WI38 (cell line): ENCODE measurements at regions not wholly inside any gene's neighbourhood (a gene's known extent, or its start where the extent isn't known, plus 50 kb on each side); places are given as distances from the start of the nearest gene placed in this dataset.
"Not testable (repeated sequence)": the region's sequence is repeated elsewhere in the genome, so short reads cannot be mapped to it uniquely, and the experiment has no call there.

Experiments
- H3K4me3 ChIP-seq: 2 replicates; pipeline ENCODE4 v1.5.1; 2011; ENCODE audit warnings: low read depth, mild to moderate bottlenecking, control low read depth, low read length
- CTCF ChIP-seq: IDR thresholded peaks from 2 replicates; pipeline ENCODE4 v1.5.1; 2012; ENCODE audit warnings: low read depth, mild to moderate bottlenecking, control low read depth, low read length

GRCh38 chr16:77488652-77489051 is 53.8 kb upstream of the ADAMTS18 start:
- TF ChIP-seq CTCF: no peak
- no peak overlapping the region for H3K4me3 ChIP-seq

GRCh38 chr16:77491091-77491490 is 56.3 kb upstream of the ADAMTS18 start:
- TF ChIP-seq CTCF: no peak
- no peak overlapping the region for H3K4me3 ChIP-seq

- H3K4me3 ChIP-seq: no peak overlapping the region
- TF ChIP-seq CTCF: no peak
These were observed 62.1 kb upstream of the ADAMTS18 start for GRCh38 chr16:77496934-77497333.

- no peak for TF ChIP-seq CTCF
- H3K4me3 ChIP-seq: no peak overlapping the region
These were observed 64.8 kb upstream of the ADAMTS18 start for GRCh38 chr16:77499373-77500285.

- no peak overlapping the region for H3K4me3 ChIP-seq
- TF ChIP-seq CTCF: no peak
These were observed 65.4 kb upstream of the ADAMTS18 start for GRCh38 chr16:77500286-77500598.

- no peak overlapping the region for H3K4me3 ChIP-seq
- TF ChIP-seq CTCF: no peak
These were observed 66.3 kb upstream of the ADAMTS18 start for GRCh38 chr16:77500934-77501664.

- TF ChIP-seq CTCF: no peak
- no peak overlapping the region for H3K4me3 ChIP-seq
These were observed 67.6 kb upstream of the ADAMTS18 start for GRCh38 chr16:77502448-77502847.

GRCh38 chr16:77506492-77506891 is 71.7 kb upstream of the ADAMTS18 start:
- not testable (repeated sequence) for H3K4me3 ChIP-seq
